ENCODE measurements at regions not wholly inside any gene's neighbourhood (a gene's known extent, or its start where the extent isn't known, plus 50 kb on each side); places are given as distances from the start of the nearest gene placed in this dataset.

GRCh38 chr3:177914224-177914623 lies 622.0 kb upstream of the KCNMB2 start:
- no peak for TF ChIP-seq CTCF (IDR thresholded peaks at IDR 0.05; ENCODE audit: low read depth, low read length, missing control alignments)
- no peak for DNase-seq (ENCODE audit: extremely low read depth, low read depth)
- H3K4me3 ChIP-seq (replicated peaks; ENCODE audit: low read depth, low read length), result no peak overlapping the region

GRCh38 chr3:177916461-177916860 lies 619.8 kb upstream of the KCNMB2 start:
- H3K4me3 ChIP-seq (replicated peaks; ENCODE audit: low read depth, low read length), result no peak overlapping the region
- no peak for DNase-seq (ENCODE audit: extremely low read depth, low read depth)
- TF ChIP-seq CTCF (IDR thresholded peaks at IDR 0.05; ENCODE audit: low read depth, low read length, missing control alignments), result no peak

GRCh38 chr3:177917234-177917861 lies 618.9 kb upstream of the KCNMB2 start:
- H3K4me3 ChIP-seq (replicated peaks; ENCODE audit: low read depth, low read length), result no peak overlapping the region
- DNase-seq (ENCODE audit: extremely low read depth, low read depth), result no peak
- no peak for TF ChIP-seq CTCF (IDR thresholded peaks at IDR 0.05; ENCODE audit: low read depth, low read length, missing control alignments)

GRCh38 chr3:177921153-177921552 lies 615.1 kb upstream of the KCNMB2 start:
- DNase-seq (ENCODE audit: extremely low read depth, low read depth), result no peak
- no peak overlapping the region for H3K4me3 ChIP-seq (replicated peaks; ENCODE audit: low read depth, low read length)
- TF ChIP-seq CTCF (IDR thresholded peaks at IDR 0.05; ENCODE audit: low read depth, low read length, missing control alignments), result no peak

- no peak overlapping the region for H3K4me3 ChIP-seq (replicated peaks; ENCODE audit: low read depth, low read length)
- TF ChIP-seq CTCF (IDR thresholded peaks at IDR 0.05; ENCODE audit: low read depth, low read length, missing control alignments), result no peak
- DNase-seq (ENCODE audit: extremely low read depth, low read depth), result no peak
Observed at GRCh38 chr3:177924261-177924660, 612.0 kb upstream of the KCNMB2 start.

GRCh38 chr3:177928172-177928873 lies 607.9 kb upstream of the KCNMB2 start:
- no peak for TF ChIP-seq CTCF (IDR thresholded peaks at IDR 0.05; ENCODE audit: low read depth, low read length, missing control alignments)
- no peak overlapping the region for H3K4me3 ChIP-seq (replicated peaks; ENCODE audit: low read depth, low read length)
- peak; percentile 5 for DNase-seq (ENCODE audit: extremely low read depth, low read depth)

All from HFF-Myc (cell line).